ENCODE measurements at regions not wholly inside any gene's neighbourhood (a gene's known extent, or its start where the extent isn't known, plus 50 kb on each side); places are given as distances from the start of the nearest gene placed in this dataset.
A peak's percentile ranks its signal among the peaks of the same experiment; 100 is the strongest.
"Not testable (repeated sequence)": the region's sequence is repeated elsewhere in the genome, so short reads cannot be mapped to it uniquely, and the experiment has no call there.

DNA sequence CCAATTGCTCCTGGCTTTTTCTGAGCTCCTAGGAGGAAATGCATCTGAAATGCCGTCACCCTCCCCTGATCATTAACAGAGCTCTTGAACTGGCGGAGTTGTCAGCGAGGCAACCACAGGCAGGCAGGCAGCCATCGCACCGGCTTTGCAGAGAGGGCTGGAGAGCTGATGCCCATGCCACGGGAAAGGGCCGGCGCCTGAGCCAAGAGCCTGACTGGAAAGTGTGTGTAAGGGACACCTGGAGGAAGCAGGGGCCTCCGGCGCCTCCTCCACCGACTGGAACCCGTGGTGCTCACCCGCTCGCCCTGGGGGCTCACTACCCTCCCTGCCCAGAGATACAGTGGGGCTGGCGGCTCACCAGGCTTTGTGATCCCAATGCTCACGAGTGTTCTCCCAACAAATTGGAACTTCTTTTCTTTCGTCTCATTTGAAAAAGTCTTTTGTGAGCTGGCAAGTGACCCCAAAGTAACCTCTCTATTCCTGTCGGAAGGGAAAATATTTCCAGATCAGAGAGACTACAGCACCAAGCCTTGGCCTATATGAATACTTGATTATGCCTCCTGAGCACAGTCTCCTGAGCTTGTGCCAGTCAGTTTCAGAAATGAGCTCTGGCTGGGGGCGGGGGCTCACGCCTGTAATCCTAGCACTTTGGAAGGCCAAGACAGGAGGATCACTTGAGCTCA lies 97.7 kb upstream of the SLC25A33 start:
- DNase-seq (ENCODE audit: low read depth in 1 of 2, low spot score in 1 of 2), result no peak

DNA sequence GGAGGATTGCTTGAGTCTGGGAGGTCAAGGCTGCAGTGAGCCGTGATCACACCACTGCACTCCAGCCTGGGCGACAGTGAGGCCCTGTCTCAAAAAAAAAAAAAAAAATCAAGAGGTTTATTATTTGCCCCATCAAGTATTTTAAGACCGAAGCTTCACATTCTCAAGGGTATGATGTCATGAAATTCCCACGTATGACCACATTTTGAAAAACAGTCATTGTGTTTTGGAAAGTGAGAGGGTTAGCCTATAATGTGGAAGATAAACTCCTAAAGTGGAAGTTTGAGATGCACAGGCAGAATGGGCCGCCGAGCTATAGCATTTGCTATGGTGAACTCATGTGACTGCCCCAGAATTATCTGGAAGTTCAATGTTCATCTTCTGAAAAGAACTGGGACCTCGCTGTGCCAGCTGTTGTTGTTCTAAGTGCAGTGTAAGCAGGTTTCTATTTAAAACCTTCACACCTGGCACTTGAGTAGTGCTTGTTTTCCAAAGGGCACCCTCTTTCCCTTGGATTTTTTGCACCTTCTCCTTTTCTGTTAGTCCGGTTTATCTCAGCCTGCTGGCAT lies 96.9 kb upstream of the SLC25A33 start:
- no peak for DNase-seq (ENCODE audit: low read depth in 1 of 2, low spot score in 1 of 2)

DNA sequence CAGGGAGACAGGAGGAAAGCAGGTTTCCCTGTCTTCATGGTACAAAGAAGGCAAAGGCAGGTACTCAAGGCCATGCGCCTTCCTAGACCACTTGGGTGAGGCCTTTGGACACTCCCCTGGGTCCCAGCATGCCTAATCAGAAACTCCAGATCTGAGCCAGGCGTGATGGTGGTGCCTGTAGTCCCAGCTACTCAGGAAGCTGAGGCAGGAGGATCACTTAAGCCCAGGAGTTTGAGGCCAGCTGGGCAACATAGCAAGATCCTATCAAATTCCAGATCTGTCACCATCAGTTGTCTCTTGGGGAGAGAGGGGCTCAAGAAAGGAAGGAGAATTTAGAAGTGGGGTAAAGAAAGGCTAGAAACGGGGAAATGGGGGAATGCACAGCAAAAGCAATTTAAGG lies 96.3 kb upstream of the SLC25A33 start:
- DNase-seq (ENCODE audit: low read depth in 1 of 2, low spot score in 1 of 2), result no peak

DNA sequence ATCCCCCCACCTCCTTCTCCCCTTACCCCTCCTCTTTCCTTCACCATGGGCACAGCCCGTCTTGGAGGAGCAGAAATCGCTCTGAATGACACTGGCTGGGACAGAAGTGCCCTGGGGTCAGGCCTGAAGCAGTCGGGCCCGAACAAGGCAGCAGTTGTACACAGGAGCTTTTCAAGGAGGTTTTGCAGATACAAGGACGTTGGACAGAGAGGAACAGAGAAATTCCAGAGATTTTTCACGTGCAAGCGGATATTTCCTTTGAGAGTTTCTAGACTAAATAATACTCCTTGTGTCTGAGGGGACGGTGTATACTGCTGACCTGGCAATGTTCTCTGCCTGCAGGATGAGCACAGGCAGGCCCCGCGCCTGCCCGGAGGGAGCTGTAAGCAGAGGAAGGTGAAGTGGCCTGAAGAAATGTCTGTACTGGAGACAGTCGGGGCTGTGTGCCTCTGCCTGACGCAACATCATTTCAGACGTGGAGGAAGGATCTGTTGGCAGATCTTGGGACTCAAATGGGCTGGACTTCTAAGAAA lies 95.3 kb upstream of the SLC25A33 start:
- no peak for DNase-seq (ENCODE audit: low read depth in 1 of 2, low spot score in 1 of 2)

DNA sequence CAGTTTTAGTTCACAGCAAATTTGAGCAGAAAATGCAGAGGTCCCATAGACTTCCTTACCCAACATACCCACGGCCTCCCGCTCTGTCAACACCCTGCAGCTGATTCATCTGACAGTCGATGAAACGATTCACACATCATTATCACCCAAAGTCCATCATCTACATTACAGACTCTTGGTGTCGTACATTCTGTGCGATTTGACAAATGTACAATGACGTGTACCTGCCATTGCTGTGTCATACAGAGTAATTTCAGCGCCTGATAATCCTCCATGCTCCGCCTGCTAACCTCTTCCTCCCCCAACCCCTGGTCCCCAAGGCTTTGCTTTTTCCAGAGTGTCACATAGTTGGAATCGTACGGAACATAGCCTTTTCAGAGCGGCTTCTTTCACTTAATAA lies 94.7 kb upstream of the SLC25A33 start:
- DNase-seq (ENCODE audit: low read depth in 1 of 2, low spot score in 1 of 2), result no peak

DNA sequence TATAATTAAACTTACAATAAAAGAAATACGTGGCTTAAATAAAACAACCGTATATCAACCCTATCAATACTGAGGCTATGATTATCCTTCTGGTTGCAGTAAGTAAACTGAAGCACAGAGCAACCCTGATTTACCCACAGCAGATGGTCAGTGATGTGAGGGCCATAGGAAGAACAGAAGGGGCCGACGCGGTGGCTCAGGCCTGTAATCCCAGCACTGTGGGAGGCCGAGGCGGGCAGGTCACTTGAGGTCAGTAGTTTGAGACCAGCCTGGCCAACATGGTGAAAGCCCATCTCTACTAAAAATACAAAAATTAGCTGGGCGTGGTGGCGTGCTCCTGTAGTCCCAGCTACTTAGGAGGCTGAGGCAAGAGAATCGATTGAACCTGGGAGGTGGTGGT lies 94.2 kb upstream of the SLC25A33 start:
- not testable (repeated sequence) for DNase-seq (ENCODE audit: low read depth in 1 of 2, low spot score in 1 of 2)

DNA sequence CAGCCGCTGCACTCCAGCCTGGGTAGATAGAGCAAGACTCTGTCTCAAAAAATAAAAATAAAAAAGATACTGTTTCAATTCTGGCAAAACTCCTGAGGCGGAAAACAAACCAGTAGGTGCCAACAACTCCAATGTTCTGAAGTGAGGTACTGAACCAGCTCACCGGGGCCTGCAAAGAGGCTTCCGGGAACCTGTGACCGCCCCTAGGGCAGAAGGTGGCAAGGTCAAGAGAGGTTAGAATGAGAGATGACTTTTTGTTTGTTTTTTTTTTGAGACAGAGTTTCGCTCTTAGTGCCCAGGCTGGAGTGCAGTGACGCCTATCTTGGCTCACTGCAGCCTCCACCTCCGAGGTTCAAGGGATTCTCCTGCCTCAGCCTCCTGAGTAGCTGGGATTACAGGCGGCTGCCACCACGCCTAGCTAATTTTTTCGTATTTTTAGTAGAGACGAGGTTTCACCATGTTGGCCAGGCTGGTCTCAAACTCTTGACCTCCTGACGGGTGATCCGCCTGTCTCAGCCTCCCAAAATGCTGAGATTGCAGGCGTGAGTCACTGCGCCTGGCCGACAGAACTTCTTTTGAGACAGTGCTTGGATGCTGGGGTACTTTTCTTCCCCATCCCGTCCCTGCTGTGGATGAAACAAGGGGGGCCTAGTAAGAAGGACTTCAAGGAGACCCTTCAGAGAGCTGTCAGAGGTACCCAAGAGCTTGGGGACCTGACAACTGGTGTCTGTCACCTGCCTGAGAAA lies 91.9 kb upstream of the SLC25A33 start:
- DNase-seq (ENCODE audit: low read depth in 1 of 2, low spot score in 1 of 2), result no peak

DNA sequence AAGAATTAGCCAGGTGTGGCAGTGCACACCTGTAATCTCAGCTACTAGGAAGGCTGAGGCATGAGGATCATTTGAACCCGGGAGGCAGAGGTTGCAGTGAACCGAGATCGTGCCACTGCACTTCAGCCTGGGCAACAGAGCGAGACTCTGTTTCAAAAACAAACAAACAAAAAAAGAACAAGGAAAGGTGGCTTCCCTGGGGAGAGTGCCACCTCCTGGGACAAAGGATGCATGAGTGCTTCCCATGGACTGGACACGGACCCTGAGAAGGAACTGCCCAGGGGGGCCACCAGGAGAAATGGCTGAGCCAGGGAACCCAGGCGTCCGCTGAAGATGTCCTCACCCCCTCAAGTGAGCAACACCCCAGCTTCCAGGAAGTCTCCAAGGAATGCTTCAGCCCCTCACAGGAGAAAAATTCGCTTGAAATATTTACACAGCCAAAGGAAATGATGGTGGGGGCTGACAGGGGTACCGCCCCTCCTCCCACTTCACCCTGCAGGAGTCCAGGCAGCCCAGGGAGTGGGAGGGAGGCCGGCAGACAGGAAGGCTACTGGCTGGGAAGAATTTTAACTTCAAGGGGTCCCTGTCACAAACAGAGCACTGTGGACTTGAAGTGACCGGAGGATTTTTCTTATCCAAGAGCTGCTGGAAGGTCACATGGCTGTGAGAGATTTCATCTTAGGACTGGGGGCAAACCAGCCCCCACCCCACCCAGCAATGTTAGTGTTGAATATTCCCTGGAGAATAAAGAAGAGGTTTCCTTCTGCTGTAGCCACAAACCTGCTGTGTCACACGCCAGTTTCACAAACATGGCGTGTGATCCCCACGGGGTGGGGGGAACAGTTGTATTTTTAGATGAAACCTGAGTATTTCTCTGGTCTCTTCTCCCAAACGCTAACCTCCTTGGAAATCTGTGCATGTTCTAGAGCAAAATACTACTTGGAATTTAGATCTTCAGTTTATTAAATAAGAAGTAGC lies 90.8 kb upstream of the SLC25A33 start:
- DNase-seq (ENCODE audit: low read depth in 1 of 2, low spot score in 1 of 2), result no peak

DNA sequence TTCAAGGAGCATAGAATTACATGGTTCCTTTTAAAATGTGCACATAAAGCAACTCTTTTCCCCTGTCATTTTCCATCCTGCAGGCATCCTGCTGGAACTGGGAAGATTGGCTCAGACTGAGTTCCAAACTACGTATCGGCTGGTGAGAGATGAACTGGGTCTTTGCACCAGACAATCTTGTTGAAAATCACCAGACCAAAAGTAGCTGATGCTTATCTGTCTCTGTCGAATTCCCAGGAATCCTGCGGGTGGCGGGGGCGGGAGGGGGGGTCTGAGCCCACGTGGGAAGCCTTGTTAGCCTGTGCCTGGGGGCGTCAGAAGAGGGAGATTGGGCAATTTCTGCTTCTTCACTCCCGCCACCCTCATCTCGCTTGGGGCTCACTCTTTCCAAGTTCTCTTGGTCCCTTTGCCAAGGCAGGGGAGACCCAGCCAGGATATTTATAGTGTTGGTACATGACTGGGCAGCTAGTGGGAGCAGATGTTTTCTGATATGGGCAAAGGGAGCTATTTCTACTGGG lies 90.1 kb upstream of the SLC25A33 start:
- no peak for DNase-seq (ENCODE audit: low read depth in 1 of 2, low spot score in 1 of 2)

DNA sequence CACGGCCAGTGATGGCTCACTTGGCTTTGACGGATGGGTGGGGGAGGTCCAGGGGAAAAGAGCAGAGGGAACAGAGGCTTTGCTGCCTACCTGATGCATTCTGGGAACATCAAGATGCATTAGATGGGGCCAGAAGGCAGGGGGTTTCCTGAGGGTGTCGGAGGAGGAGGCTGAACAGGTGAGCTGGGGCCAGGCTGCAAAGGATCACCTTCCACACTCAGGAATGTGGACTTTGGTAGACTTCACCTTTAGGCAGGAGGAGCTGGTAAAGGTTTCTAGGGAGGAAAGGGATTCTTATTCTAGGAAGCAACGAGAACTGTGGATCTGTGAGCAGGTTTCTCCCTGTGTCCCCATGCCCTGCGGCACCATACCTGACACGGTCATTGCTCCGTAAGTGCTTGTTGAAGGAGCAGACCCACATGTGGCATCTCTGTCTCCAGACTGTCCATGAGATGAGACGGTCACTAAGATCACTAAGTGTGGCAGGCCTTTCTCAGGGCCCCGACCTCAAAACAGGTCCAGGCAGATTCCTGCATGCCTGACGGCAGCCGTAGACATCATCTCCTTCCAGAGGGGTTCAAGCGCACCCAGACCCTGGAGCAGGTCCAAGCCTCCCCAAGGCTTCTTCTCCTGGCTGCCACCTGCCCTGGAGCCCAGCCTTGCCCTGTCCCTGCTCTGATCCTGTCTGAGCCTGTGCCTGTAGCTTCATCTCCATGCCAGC lies 89.1 kb upstream of the SLC25A33 start:
- no peak for DNase-seq (ENCODE audit: low read depth in 1 of 2, low spot score in 1 of 2)

DNA sequence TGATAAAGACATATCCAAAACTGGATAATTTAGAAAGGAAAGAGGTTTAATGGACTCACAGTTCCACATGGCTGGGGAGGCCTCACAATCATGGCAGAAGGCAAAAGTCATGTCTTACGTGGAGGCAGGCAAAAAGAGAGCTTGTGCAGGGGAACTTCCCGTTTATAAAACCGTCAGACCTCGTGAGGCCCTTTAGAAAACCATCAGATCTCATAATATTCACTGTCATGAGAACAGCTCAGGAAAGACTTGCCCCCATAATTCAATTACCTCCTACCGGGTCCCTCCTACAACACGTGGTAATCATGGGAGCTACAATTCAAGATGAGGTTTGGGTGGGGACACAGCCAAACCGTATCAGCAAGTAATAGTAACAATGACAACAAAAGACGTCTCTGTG lies 88.2 kb upstream of the SLC25A33 start:
- no peak for DNase-seq (ENCODE audit: low read depth in 1 of 2, low spot score in 1 of 2)

DNA sequence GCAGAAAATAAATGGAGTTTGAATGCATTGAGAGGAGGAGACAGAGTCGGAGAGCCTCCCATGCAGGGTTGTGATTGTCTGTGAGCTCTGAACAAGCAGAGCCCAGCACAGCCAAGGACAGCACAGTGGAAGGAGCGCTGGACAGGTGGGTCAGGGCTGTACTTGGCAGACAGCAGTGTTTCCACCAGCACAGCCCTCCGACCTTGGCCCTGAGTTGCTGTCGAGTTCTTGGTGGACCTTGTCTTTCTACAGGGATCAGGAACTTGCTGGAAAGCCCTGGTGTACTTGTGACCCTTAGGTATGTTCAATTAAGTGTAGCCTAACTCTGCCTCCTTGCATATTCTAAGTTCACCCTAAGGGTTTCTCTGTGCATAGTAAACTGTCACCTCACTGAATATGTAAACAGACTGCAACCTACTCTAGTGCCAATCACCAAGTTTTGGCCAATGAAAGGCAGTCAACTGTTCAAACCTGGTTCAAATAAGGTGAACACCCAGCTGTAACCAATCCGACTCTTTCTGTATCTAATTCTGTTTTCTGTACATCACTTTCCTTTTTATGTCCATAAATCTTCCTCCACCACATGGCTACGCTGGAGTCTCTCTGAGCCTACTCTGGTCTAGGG lies 86.6 kb upstream of the SLC25A33 start:
- DNase-seq (ENCODE audit: low read depth in 1 of 2, low spot score in 1 of 2), result no peak

DNA sequence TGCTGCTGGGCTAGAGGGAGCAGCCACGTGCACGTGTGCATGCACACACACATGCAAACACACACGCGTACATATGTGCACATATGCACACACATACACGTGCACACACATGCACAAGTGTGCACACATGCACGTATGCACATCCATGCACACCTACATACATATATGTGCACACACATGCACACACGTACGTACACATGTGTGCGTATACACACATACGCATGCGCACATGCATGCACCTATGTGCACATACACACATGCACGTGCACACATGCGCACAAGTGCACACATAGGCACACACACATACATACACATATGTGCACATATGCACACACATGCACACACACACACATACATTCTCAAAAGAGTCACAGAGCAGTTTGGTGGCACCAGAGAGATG lies 85.9 kb upstream of the SLC25A33 start:
- DNase-seq (ENCODE audit: low read depth in 1 of 2, low spot score in 1 of 2), result no peak

DNA sequence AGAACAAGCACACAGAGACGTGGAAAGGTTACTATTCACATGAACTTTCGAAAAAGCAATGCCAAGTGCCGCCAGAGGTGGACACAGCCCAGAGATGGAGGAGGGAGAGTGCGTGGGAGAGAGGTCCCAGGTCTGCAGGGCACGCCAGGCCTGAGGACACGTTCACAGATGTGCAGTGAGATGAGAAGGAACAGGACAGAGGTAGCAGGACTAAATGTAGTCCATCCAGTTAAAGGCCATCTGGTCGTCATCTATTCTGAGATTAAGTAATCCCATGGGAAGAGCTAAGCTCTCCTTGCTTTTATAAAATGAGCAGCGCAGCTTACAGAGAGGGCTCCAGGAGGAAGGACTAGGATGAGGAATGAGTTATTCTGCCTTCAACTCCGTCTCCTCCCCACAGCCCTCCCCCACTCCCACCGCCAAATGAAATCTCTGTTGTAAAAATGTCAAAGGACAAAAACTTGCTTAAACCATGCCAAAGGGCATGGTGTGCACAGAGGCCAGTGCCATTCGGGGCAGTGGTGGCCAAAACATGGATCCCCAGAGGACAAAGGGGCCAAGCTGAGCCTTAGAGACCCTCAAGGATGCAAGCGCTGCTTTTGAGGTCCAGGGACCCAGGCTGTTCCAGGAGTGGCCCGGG lies 85.4 kb upstream of the SLC25A33 start:
- DNase-seq (ENCODE audit: low read depth in 1 of 2, low spot score in 1 of 2), result no peak

DNA sequence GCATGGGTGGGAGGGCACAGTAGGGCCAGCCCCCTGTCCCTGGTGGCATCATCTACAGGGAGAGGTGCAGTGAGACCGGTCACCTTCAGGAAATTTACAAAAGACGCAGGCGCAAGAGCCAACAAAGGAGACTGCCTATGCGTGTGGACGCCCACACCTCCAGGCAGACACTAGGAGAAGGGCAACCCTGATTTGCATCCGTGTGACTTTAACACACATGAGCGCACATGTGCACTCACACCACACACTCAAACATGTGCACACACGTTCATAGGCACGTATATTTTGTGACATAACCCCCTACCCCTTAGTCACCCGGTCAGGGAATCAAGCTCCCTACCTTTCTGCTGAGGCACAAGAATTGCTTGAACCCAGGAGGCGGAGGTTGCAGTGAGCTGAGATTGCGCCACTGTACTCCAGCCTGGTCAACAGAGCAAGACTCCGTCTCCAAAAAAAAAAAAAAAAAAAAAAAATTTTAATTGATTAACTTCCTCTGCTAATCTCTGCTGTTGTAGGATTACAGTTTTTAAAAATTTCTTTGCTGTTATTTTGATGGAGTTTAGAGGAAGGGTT lies 84.7 kb upstream of the SLC25A33 start:
- DNase-seq (ENCODE audit: low read depth in 1 of 2, low spot score in 1 of 2), result no peak

DNA sequence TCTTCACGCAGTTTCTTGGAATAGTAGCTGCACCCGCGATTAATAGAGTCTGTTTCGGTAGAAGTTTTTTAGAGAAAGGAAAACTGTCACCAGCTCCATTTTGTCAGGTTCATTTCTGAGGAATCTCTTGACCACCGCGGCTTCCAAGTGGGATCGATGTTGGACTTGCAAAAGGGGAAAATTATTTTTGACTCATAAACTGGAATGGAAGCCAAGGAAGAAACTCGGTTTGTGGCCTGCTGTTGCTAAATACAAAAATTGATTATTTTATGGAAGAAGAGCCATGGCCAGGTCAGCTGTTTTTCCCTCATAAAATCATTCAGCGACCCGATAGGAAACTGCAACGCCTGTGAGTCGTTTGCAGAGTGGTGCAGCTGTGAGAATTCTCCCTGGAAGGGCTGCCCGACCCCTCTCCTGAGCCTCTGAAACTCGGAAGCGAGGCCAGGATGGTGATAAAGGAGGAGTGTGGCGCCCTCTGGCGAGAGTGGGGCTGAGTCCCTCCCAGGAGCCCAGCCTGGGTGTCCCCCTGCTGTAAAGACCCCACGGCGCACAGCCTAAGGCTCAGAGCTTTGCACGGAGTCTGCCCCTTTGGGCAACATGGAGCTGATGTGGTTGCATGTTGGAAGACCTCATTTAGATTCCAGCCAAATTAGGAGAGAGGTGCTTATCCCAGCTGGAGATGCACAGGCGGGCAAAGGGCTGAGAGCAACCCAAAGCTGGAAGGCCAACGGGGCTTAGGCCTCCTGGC lies 83.6 kb upstream of the SLC25A33 start:
- DNase-seq (ENCODE audit: low read depth in 1 of 2, low spot score in 1 of 2), result peak; percentile 37 to 45

DNA sequence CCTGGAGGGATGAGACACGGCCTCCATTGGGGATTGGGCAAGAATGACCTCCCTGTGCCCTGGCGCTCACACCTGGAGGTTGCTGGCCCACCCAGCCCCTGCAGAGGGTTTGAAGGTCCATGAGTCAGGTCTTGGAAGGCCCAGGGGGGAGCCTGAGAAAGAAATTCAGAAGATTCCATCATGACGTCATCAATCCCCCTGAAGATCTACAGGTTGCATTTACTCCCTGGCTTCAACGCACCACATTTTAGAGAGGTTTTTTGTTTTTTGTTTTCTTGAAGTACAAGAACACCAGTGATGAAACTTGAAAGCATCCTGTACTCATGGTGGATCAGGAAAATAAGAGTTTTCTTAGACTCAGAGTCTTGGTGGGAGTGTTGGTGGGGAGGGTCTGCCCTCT lies 82.4 kb upstream of the SLC25A33 start:
- no peak for DNase-seq (ENCODE audit: low read depth in 1 of 2, low spot score in 1 of 2)

DNA sequence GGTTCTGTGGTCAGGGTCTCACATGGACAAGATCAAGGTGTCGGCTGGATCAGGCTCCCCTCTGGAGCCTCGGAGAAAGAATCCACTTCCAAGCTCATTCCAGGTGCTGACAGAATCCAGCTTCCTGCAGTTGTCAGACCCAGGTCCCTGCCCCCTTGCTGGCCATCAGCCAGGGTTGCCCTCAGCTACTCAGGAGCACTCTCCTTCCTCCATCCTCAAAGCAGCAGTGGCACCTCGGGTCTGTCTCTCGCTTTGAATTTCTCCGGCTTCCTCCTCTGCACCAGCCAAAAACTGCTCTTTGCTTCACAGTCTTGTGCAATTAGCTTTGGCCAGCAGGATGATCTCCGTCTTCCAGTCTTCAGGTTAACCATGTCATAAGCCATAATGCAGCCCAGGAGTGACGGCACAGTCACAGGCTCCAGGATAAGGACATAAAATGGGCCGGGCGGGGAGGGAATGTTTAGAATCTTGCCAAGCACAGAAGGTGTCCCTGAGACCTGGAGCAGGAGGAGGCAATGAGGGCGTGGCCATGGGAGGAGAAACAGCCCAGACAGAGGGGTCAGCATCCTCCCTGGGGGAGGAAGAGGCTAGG lies 79.4 kb upstream of the SLC25A33 start:
- DNase-seq (ENCODE audit: low read depth in 1 of 2, low spot score in 1 of 2), result no peak

Data from activated CD4-positive, alpha-beta T cell treated with anti-CD3 and anti-CD28 coated beads, Interleukin-2, amount 50 U/mL, for 24 hours (primary cell).